Nephron (organoid): ENCODE measurements at regions not wholly inside any gene's neighbourhood (a gene's known extent, or its start where the extent isn't known, plus 50 kb on each side); places are given as distances from the start of the nearest gene placed in this dataset.

Source experiments
- H3K27ac Mint-ChIP-seq, 3 experiments: 2 replicates each; pipeline ENCODE4 v1.8.0; 2020; ENCODE audit warnings: mixed read lengths in 3 of 3, mild to moderate bottlenecking in 2 of 3, moderate library complexity in 1 of 3
- H3K27me3 Mint-ChIP-seq: 2 replicates; pipeline ENCODE4 v1.8.0; 2021; ENCODE audit warnings: low read depth, mild to moderate bottlenecking, moderate library complexity, mixed read lengths
- H3K36me3 Mint-ChIP-seq: 2 replicates; pipeline ENCODE4 v1.8.0; 2020; ENCODE audit warnings: low read depth, mixed read lengths
- H3K4me1 Mint-ChIP-seq: 2 replicates; pipeline ENCODE4 v1.8.0; 2020; ENCODE audit warnings: mixed read lengths
- H3K4me3 Mint-ChIP-seq, 3 experiments: 2 replicates each; pipeline ENCODE4 v1.8.0; 2020; ENCODE audit warnings: mild to moderate bottlenecking in 3 of 3, mixed read lengths in 3 of 3, moderate library complexity in 2 of 3
- H3K9me3 Mint-ChIP-seq: 2 replicates; pipeline ENCODE4 v1.8.0; 2020; ENCODE audit warnings: mixed read lengths
- CTCF ChIP-seq, 3 experiments: fragments of 200-600 bp; sonication (generic); IDR thresholded peaks; one replicate each; pipeline ENCODE4 v1.5.0; 2021; ENCODE audit warnings: antibody characterized with exemption in 3 of 3; ENCODE audit not compliant: unreplicated experiment in 3 of 3

- no peak overlapping the region for H3K27ac Mint-ChIP-seq
- peaks cover 3% of the 10 kb centered on the region for H3K9me3 Mint-ChIP-seq
- H3K27me3 Mint-ChIP-seq: no peaks in the 10 kb centered on the region
- H3K4me1 Mint-ChIP-seq: no peaks in the 10 kb centered on the region
- H3K4me3 Mint-ChIP-seq: no peak overlapping the region
- TF ChIP-seq CTCF (IDR thresholded peaks at IDR 0.05; ENCODE audit: unreplicated experiment in 3 of 3): no peak
- H3K36me3 Mint-ChIP-seq: no peaks in the 10 kb centered on the region
Measured at GRCh38 chr2:64704161-64704560, 50.4 kb upstream of the SERTAD2 start.

- H3K36me3 Mint-ChIP-seq: no peaks in the 10 kb centered on the region
- H3K4me1 Mint-ChIP-seq: no peaks in the 10 kb centered on the region
- H3K27ac Mint-ChIP-seq: no peak overlapping the region
- no peak overlapping the region for H3K4me3 Mint-ChIP-seq
- H3K27me3 Mint-ChIP-seq: no peaks in the 10 kb centered on the region
- H3K9me3 Mint-ChIP-seq: peaks cover 3% of the 10 kb centered on the region
- no peak for TF ChIP-seq CTCF (IDR thresholded peaks at IDR 0.05; ENCODE audit: unreplicated experiment in 3 of 3)
Measured at GRCh38 chr2:64704996-64705395, 51.3 kb upstream of the SERTAD2 start.

- Mint-ChIP-seq H3K36me3 (no peaks in the 10 kb centered on the region), H3K27me3 (no peaks in the 10 kb centered on the region), H3K9me3 (peaks cover 3% of the 10 kb centered on the region), H3K4me3 (no peak overlapping the region), H3K27ac (no peak overlapping the region), H3K4me1 (no peaks in the 10 kb centered on the region)
- TF ChIP-seq CTCF (IDR thresholded peaks at IDR 0.05; ENCODE audit: unreplicated experiment in 3 of 3): no peak
Measured at GRCh38 chr2:64707276-64707675, 53.6 kb upstream of the SERTAD2 start.

- no peak overlapping the region for H3K4me3 Mint-ChIP-seq
- H3K4me1 Mint-ChIP-seq: no peaks in the 10 kb centered on the region
- no peak for TF ChIP-seq CTCF (IDR thresholded peaks at IDR 0.05; ENCODE audit: unreplicated experiment in 3 of 3)
Measured at GRCh38 chr2:64708829-64709228, 55.1 kb upstream of the SERTAD2 start.

GRCh38 chr2:64711252-64711800 is 57.6 kb upstream of the SERTAD2 start:
- Mint-ChIP-seq H3K4me3 (no peak overlapping the region), H3K4me1 (no peaks in the 10 kb centered on the region), H3K9me3 (peaks cover 3% of the 10 kb centered on the region), H3K27me3 (no peaks in the 10 kb centered on the region), H3K36me3 (no peaks in the 10 kb centered on the region), H3K27ac (no peak overlapping the region)
- TF ChIP-seq CTCF (IDR thresholded peaks at IDR 0.05; ENCODE audit: unreplicated experiment in 3 of 3): no peak

More at GRCh38 chr2:64708829-64709228, 55.1 kb upstream of the SERTAD2 start:
- peaks cover 3% of the 10 kb centered on the region for H3K9me3 Mint-ChIP-seq
- H3K27me3 Mint-ChIP-seq: no peaks in the 10 kb centered on the region
- no peaks in the 10 kb centered on the region for H3K36me3 Mint-ChIP-seq
- H3K27ac Mint-ChIP-seq: no peak overlapping the region

GRCh38 chr2:64713686-64714085 is 60.0 kb upstream of the SERTAD2 start:
- Mint-ChIP-seq H3K4me3 (no peak overlapping the region), H3K9me3 (no peaks in the 10 kb centered on the region), H3K27me3 (no peaks in the 10 kb centered on the region), H3K36me3 (no peaks in the 10 kb centered on the region), H3K27ac (no peak overlapping the region), H3K4me1 (no peaks in the 10 kb centered on the region)
- no peak for TF ChIP-seq CTCF (IDR thresholded peaks at IDR 0.05; ENCODE audit: unreplicated experiment in 3 of 3)
